Right atrium auricular region (tissue), 2 donors: ENCODE measurements at regions not wholly inside any gene's neighbourhood (a gene's known extent, or its start where the extent isn't known, plus 50 kb on each side); places are given as distances from the start of the nearest gene placed in this dataset.

Experiments used
- DNase-seq: peaks from one replicate; pipeline ENCODE4 v3.0.0-alpha.2; 2019; ENCODE audit warnings: low spot score
- H3K27ac ChIP-seq, 2 donors: fragments of 200-600 bp; sonication (generic); 1 replicate in 1 of 2; 2 replicates in 1 of 2; pipeline ENCODE4 v1.5.1; 2016 to 2019
- H3K27me3 ChIP-seq, 2 donors: fragments of 200-600 bp; sonication (generic); one replicate each; pipeline versions ENCODE4 v1.5.1 to v1.6.0; 2017 to 2019
- H3K36me3 ChIP-seq: fragments of 200-600 bp; sonication (generic); one replicate; pipeline ENCODE4 v1.5.1; 2016
- H3K4me1 ChIP-seq, 2 donors: fragments of 200-600 bp; sonication (generic); one replicate each; pipeline versions ENCODE4 v1.5.1 to v1.6.0; 2017 to 2019
- H3K4me3 ChIP-seq, 2 donors: fragments of 200-600 bp; sonication (generic); 1 replicate in 1 of 2; 2 replicates in 1 of 2; pipeline ENCODE4 v1.5.1; 2017 to 2019; ENCODE audit warnings: mild to moderate bottlenecking in 1 of 2, moderate library complexity in 1 of 2
- H3K9me3 ChIP-seq, 2 donors: fragments of 200-600 bp; sonication (generic); one replicate each; pipeline ENCODE4 v1.5.1; 2019
- TF ChIP-seq, protein P1 (sequence below), 2 donors: fragments of 200-600 bp; sonication (generic); IDR thresholded peaks; one replicate each; pipeline ENCODE4 v1.5.1; 2019; ENCODE audit warnings: antibody characterized with exemption in 2 of 2

DNA sequence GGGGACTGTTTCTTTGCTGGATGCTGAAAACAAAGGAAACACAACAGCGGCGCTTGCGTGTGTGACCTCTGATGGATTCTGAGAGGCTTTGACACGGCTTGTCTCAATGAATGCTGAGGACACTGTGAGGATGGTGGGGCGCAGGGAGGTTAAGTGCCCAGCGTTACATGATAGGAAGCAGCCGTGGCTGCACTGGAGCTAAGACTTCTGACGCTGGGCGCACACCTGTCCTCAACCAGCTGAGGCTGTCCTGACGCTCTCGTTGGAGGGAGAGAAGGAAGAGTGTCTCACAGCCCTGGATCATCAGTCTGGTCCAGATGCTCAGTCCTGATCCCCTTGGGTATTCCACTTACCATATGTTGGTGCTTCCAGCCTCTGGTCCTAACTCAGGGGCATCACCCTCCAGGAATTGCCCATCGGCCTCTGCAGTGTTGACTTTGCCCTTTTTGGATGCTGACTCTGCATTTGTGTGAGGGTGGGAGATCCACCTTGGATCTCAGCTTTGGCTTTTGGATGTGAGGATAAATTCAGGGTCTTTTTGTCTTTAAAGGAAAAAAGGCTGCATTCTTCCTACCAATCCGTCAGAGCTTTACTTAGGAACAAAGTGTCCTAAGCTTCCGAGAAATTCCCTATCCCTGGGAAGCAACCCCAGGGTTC is 125.2 kb downstream of the ZNF664 start:
- Histone ChIP-seq H3K36me3 (no peaks in the 10 kb centered on the region), H3K9me3 (no peaks in the 10 kb centered on the region), H3K27ac (no peak overlapping the region), H3K4me3 (no peak overlapping the region), H3K27me3 (no peaks in the 10 kb centered on the region), H3K4me1 (no peaks in the 10 kb centered on the region)
- TF ChIP-seq, protein P1, sequence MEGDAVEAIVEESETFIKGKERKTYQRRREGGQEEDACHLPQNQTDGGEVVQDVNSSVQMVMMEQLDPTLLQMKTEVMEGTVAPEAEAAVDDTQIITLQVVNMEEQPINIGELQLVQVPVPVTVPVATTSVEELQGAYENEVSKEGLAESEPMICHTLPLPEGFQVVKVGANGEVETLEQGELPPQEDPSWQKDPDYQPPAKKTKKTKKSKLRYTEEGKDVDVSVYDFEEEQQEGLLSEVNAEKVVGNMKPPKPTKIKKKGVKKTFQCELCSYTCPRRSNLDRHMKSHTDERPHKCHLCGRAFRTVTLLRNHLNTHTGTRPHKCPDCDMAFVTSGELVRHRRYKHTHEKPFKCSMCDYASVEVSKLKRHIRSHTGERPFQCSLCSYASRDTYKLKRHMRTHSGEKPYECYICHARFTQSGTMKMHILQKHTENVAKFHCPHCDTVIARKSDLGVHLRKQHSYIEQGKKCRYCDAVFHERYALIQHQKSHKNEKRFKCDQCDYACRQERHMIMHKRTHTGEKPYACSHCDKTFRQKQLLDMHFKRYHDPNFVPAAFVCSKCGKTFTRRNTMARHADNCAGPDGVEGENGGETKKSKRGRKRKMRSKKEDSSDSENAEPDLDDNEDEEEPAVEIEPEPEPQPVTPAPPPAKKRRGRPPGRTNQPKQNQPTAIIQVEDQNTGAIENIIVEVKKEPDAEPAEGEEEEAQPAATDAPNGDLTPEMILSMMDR (IDR thresholded peaks at IDR 0.05), result no peak
- DNase-seq, result no peak

DNA sequence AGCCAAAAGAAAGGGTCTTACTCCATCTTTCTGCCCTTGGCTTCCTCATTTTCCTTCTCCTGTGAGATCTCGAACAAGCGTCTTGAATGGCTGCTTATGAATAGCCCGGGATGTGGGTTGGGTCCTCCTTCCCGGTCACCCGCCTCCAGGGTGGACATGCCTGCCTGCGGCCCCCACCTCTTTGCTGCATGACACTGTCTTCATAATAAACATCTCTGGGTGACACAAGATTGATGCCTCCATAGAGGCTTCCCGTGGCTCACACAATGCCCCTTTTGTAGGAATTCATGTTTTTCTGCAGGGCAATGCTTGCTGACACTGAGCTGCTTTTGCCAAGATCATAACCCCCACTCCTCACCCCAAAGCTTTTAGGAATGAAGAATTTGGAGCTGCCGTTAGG is 125.9 kb downstream of the ZNF664 start:
- Histone ChIP-seq H3K9me3 (no peaks in the 10 kb centered on the region), H3K27ac (no peak overlapping the region), H3K4me3 (no peak overlapping the region), H3K4me1 (no peaks in the 10 kb centered on the region), H3K36me3 (no peaks in the 10 kb centered on the region), H3K27me3 (no peaks in the 10 kb centered on the region)
- TF ChIP-seq, protein P1 (IDR thresholded peaks at IDR 0.05), result no peak
- no peak for DNase-seq

DNA sequence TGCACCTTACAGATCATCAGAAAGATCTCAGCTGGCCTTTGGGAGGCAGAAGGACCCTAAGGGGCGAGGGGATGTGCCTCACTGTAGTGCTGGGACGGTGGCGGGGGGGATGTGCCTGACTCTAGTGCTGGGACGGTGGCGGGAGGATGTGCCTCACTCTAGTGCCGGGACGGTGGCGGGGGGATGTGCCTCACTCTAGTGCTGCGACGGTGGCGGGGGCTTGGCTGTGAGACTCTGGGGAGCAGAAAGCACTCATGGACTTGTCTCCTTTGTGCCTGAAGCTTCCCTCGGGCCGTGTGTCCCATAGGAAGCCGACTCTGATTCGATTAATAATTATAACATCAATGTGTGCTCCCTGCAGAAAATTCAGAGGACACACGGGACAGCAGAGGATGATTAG is 126.6 kb downstream of the ZNF664 start:
- DNase-seq, result no peak
- Histone ChIP-seq H3K27ac (no peak overlapping the region), H3K4me3 (no peak overlapping the region), H3K4me1 (no peaks in the 10 kb centered on the region), H3K36me3 (no peaks in the 10 kb centered on the region), H3K9me3 (no peaks in the 10 kb centered on the region), H3K27me3 (no peaks in the 10 kb centered on the region)
- TF ChIP-seq, protein P1 (IDR thresholded peaks at IDR 0.05), result no peak

DNA sequence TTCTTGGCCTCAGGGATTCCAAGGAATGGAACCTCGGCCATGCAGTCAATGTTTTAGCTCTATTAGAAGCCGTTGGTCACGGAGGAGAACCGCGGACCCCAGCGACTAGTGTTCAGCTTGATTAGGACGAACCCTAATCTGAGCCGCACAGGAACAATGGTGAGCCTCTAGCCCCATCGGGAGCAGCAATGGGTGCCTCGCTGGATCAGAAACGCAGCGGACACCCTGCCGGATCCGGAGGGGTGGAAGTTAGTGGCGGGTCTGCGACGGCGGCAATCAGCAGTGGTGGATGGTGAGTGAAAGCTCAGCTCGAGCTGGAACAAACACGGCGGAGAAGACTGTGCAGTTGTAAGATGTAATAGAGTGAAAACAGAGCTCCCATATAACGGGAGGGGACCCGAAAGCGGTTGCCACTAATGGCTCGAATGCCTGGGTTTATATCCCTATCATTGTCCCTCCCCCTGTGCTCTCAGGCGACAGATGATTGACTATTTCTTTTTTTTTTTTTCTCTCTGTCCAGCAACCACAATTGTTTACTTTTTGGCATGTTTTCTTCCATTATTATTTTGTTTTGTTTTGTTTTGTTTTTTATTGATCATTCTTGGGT is 127.7 kb downstream of the ZNF664 start:
- Histone ChIP-seq H3K27ac (no peak overlapping the region), H3K4me1 (no peaks in the 10 kb centered on the region), H3K36me3 (no peaks in the 10 kb centered on the region), H3K9me3 (no peaks in the 10 kb centered on the region), H3K4me3 (no peak overlapping the region), H3K27me3 (no peaks in the 10 kb centered on the region)
- TF ChIP-seq, protein P1 (IDR thresholded peaks at IDR 0.05), result no peak
- DNase-seq, result no peak

DNA sequence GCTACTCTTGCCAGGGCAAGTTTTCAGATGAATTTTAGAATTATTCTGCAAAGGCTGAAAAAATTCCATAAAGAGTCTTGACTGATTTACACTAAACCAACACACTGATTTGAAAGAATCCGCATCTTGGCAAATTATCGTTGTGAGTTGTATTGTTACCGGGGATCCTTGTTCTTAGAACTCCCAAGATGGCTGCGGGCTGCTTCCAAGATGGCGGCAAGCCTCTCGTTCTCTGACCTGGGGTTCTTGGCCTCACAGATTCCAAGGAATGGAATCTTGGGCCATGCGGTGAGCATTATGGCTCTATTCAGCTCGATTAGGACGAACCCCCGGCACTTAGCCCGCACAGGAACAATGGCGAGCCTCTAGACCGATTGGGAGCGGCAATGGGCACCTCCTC is 132.5 kb downstream of the ZNF664 start:
- H3K27ac ChIP-seq, result no peak overlapping the region
- no peaks in the 10 kb centered on the region for H3K27me3 ChIP-seq
- DNase-seq, result no peak
- H3K4me3 ChIP-seq, result no peak overlapping the region
- H3K36me3 ChIP-seq, result no peaks in the 10 kb centered on the region
- no peaks in the 10 kb centered on the region for H3K4me1 ChIP-seq
- no peaks in the 10 kb centered on the region for H3K9me3 ChIP-seq
- TF ChIP-seq, protein P1 (IDR thresholded peaks at IDR 0.05), result no peak

DNA sequence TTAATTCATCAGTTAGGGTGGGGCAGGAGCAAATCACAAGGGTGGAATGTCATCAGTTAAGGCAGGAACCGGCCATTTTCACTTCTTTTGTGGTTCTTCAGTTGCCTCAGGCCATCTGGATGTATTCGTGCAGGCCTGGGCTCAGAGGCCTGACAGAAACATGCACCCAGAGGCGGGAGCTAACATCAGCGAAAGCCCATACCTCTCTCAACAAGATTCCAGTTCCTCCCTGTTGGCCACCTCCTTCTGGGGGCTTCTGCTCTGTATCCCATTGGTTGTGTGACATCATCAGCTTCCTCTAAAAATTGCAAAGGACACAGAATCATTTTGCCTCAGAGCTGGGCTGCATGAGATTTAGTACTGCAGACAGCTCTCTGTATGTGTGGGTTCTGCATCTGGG is 134.3 kb downstream of the ZNF664 start:
- DNase-seq, result no peak
- Histone ChIP-seq H3K4me3 (no peak overlapping the region), H3K4me1 (no peaks in the 10 kb centered on the region), H3K36me3 (no peaks in the 10 kb centered on the region), H3K27ac (no peak overlapping the region), H3K9me3 (no peaks in the 10 kb centered on the region), H3K27me3 (no peaks in the 10 kb centered on the region)
- TF ChIP-seq, protein P1 (IDR thresholded peaks at IDR 0.05), result no peak
